ENCODE measurements at regions not wholly inside any gene's neighbourhood (a gene's known extent, or its start where the extent isn't known, plus 50 kb on each side); places are given as distances from the start of the nearest gene placed in this dataset.

DNA sequence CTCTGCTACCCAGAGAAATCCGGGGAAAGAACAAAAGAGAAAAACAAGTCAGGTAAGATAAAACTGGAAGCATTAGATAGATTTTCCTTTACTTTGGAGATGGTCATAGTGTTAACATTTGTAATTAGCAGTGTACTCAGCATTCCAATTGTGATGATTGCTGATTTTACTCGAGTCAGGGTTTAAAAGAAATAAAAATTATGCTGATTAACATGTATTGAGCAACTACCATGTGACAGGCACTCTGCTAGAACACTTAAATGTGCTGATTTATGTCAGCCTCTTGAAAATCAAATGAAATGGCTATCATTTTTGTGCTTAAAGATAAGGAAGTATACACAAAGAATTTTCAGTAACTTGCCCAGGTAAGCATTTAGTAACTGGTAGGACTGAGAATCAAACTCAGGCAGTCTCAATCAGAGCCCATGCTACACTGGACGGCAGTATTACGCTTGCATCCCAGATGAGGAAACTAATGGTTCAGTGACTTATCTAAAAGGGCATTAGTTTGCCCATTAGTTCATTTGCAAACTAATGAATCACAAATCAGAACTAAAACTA, 735.1 kb upstream of the SORCS1 start:
- no peak for TF ChIP-seq EHMT2 (IDR thresholded peaks at IDR 0.05; ENCODE audit: low read depth)
- no peak for TF ChIP-seq HOXA7 (CRISPR knock-in tag; IDR thresholded peaks at IDR 0.05)
- TF ChIP-seq POLR2A (IDR thresholded peaks at IDR 0.05; ENCODE audit: low read length), result no peak
- TF ChIP-seq, protein P1, sequence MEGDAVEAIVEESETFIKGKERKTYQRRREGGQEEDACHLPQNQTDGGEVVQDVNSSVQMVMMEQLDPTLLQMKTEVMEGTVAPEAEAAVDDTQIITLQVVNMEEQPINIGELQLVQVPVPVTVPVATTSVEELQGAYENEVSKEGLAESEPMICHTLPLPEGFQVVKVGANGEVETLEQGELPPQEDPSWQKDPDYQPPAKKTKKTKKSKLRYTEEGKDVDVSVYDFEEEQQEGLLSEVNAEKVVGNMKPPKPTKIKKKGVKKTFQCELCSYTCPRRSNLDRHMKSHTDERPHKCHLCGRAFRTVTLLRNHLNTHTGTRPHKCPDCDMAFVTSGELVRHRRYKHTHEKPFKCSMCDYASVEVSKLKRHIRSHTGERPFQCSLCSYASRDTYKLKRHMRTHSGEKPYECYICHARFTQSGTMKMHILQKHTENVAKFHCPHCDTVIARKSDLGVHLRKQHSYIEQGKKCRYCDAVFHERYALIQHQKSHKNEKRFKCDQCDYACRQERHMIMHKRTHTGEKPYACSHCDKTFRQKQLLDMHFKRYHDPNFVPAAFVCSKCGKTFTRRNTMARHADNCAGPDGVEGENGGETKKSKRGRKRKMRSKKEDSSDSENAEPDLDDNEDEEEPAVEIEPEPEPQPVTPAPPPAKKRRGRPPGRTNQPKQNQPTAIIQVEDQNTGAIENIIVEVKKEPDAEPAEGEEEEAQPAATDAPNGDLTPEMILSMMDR (IDR thresholded peaks at IDR 0.05), result no peak
- no peak for TF ChIP-seq RCOR1 (IDR thresholded peaks at IDR 0.05; ENCODE audit: low read depth, low read length)
- no peak for TF ChIP-seq EP300 (IDR thresholded peaks at IDR 0.05)
- TF ChIP-seq HDAC2 (IDR thresholded peaks at IDR 0.05), result no peak
